ENCODE measurements at regions not wholly inside any gene's neighbourhood (a gene's known extent, or its start where the extent isn't known, plus 50 kb on each side); places are given as distances from the start of the nearest gene placed in this dataset.

- no peak overlapping the region for H3K4me3 ChIP-seq
- H3K9me3 ChIP-seq, result no peaks in the 10 kb centered on the region
- no peaks in the 10 kb centered on the region for H3K36me3 ChIP-seq
- WGBS, 5 donors, result 54 to 66% (median 56%) methylated on average over 5 of the region's 5 CpGs
- H3K27me3 ChIP-seq (replicated peaks in 1 of 7), result peaks cover 0 to 3% (median 0%) of the 10 kb centered on the region in 7 donors
- TF ChIP-seq POLR2A (IDR thresholded peaks at IDR 0.05) (no peak), POLR2AphosphoS5 (IDR thresholded peaks at IDR 0.05) (no peak), CTCF (IDR thresholded peaks at IDR 0.05 in 8 of 11, conservative IDR thresholded peaks at IDR 0.05 in 3 of 11) (no peak)
- intact Hi-C loops (cut with DNase I; ENCODE audit: low total_unique reads), result no loop called here
- no peaks in the 10 kb centered on the region for H3K4me1 ChIP-seq
- no peak overlapping the region for H3K27ac ChIP-seq
- no peak for DNase-seq
Measured at GRCh38 chr3:137205394-137206045, 247.7 kb downstream of the IL20RB start.

- no peaks in the 10 kb centered on the region for H3K4me1 ChIP-seq
- DNase-seq, result no peak
- TF ChIP-seq POLR2AphosphoS5 (IDR thresholded peaks at IDR 0.05) (no peak), POLR2A (IDR thresholded peaks at IDR 0.05) (no peak), CTCF (IDR thresholded peaks at IDR 0.05 in 8 of 11, conservative IDR thresholded peaks at IDR 0.05 in 3 of 11) (no peak)
- 92 to 96% (median 95%) methylated on average over 1 of the region's 1 CpG for WGBS, 5 donors
- peaks cover 0 to 4% (median 0%) of the 10 kb centered on the region in 8 donors for H3K9me3 ChIP-seq
- no peak overlapping the region for H3K4me3 ChIP-seq
- peaks cover 0 to 8% (median 0%) of the 10 kb centered on the region in 7 donors for H3K27me3 ChIP-seq (replicated peaks in 1 of 7)
- H3K36me3 ChIP-seq, result no peaks in the 10 kb centered on the region
- H3K27ac ChIP-seq, result no peak overlapping the region
- intact Hi-C loops (cut with DNase I; ENCODE audit: low total_unique reads), result no loop called here
Measured at GRCh38 chr3:137207616-137208015, 249.8 kb downstream of the IL20RB start.

GRCh38 chr3:137217733-137218132 is 259.9 kb downstream of the IL20RB start:
- H3K36me3 ChIP-seq, result no peaks in the 10 kb centered on the region
- intact Hi-C loops (cut with DNase I; ENCODE audit: low total_unique reads), result no loop called here
- WGBS, 5 donors, result 31 to 38% (median 37%) methylated on average over 5 of the region's 5 CpGs
- no peak overlapping the region for H3K27ac ChIP-seq
- no peaks in the 10 kb centered on the region for H3K27me3 ChIP-seq (replicated peaks in 1 of 7)
- H3K4me3 ChIP-seq, result no peak overlapping the region
- TF ChIP-seq CTCF (IDR thresholded peaks at IDR 0.05 in 8 of 11, conservative IDR thresholded peaks at IDR 0.05 in 3 of 11), result no peak
- no peak for TF ChIP-seq POLR2A (IDR thresholded peaks at IDR 0.05)
- TF ChIP-seq POLR2AphosphoS5 (IDR thresholded peaks at IDR 0.05), result no peak
- no peak for DNase-seq
- peaks cover 0 to 19% (median 6%) of the 10 kb centered on the region in 8 donors for H3K9me3 ChIP-seq
- H3K4me1 ChIP-seq, result no peaks in the 10 kb centered on the region

GRCh38 chr3:137219801-137220445 is 262.1 kb downstream of the IL20RB start:
- Histone ChIP-seq H3K36me3 (no peaks in the 10 kb centered on the region), H3K4me1 (no peaks in the 10 kb centered on the region), H3K4me3 (no peak overlapping the region), H3K27me3 (replicated peaks in 1 of 7) (no peaks in the 10 kb centered on the region), H3K9me3 (peaks cover 0 to 19% (median 6%) of the 10 kb centered on the region in 8 donors), H3K27ac (no peak overlapping the region)
- no peak for TF ChIP-seq POLR2AphosphoS5 (IDR thresholded peaks at IDR 0.05)
- no peak for TF ChIP-seq POLR2A (IDR thresholded peaks at IDR 0.05)
- TF ChIP-seq CTCF (IDR thresholded peaks at IDR 0.05 in 8 of 11, conservative IDR thresholded peaks at IDR 0.05 in 3 of 11), result no peak
- no peak for DNase-seq
- intact Hi-C loops (cut with DNase I; ENCODE audit: low total_unique reads), result no loop called here
- WGBS, 5 donors, result 35 to 74% (median 58%) methylated on average over 1 of the region's 1 CpG
